DOHH2 (cell line): ENCODE measurements at regions not wholly inside any gene's neighbourhood (a gene's known extent, or its start where the extent isn't known, plus 50 kb on each side); places are given as distances from the start of the nearest gene placed in this dataset.

Experiments
- H3F3A ChIP-seq: fragments of 200-600 bp; sonication (generic), shearing (Covaris generic); 2 replicates; pipeline ENCODE4 v1.6.0; 2016; ENCODE audit warnings: antibody characterized with exemption, mild to moderate bottlenecking; ENCODE audit not compliant: control insufficient read depth, insufficient read depth
- H3K27ac ChIP-seq: fragments of 200-600 bp; sonication (generic); 2 replicates; pipeline ENCODE4 v1.5.1; 2014; ENCODE audit warnings: low read depth, mild to moderate bottlenecking, low read length, moderate library complexity
- H3K27me3 ChIP-seq: fragments of 200-600 bp; sonication (generic); 2 replicates; pipeline ENCODE4 v1.6.1; 2014; ENCODE audit warnings: mild to moderate bottlenecking, low read length, mixed read lengths; ENCODE audit not compliant: control insufficient read depth
- H3K36me3 ChIP-seq: fragments of 200-600 bp; sonication (generic); 2 replicates; pipeline ENCODE4 v1.6.1; 2014; ENCODE audit warnings: mild to moderate bottlenecking, low read length, moderate library complexity, mixed read lengths; ENCODE audit not compliant: control insufficient read depth
- H3K4me1 ChIP-seq: fragments of 200-600 bp; sonication (generic); 2 replicates; pipeline ENCODE4 v1.6.1; 2014; ENCODE audit warnings: mild to moderate bottlenecking, low read length, mixed read lengths; ENCODE audit not compliant: control insufficient read depth
- H3K4me2 ChIP-seq: fragments of 200-600 bp; sonication (generic); 2 replicates; pipeline ENCODE4 v1.6.0; 2014; ENCODE audit warnings: mild to moderate bottlenecking, low read length, moderate library complexity
- H3K4me3 ChIP-seq: fragments of 200-600 bp; sonication (generic); 2 replicates; pipeline ENCODE4 v1.5.1; 2014; ENCODE audit warnings: mild to moderate bottlenecking, low read length, mixed read lengths
- H3K79me2 ChIP-seq: fragments of 200-600 bp; sonication (generic); 2 replicates; pipeline ENCODE4 v1.6.1; 2014; ENCODE audit warnings: mild to moderate bottlenecking, low read length, mixed read lengths; ENCODE audit not compliant: control insufficient read depth
- H3K9me2 ChIP-seq: fragments of 200-600 bp; sonication (generic); replicated peaks from 2 replicates; pipeline ENCODE4 v1.6.1; 2014; ENCODE audit warnings: mild to moderate bottlenecking, low read length, mixed read lengths; ENCODE audit not compliant: control insufficient read depth
- H3K9me3 ChIP-seq: fragments of 200-600 bp; sonication (generic); 2 replicates; pipeline ENCODE4 v1.6.1; 2014; ENCODE audit warnings: antibody characterized with exemption, low read length, mixed read lengths; ENCODE audit not compliant: control insufficient read depth, insufficient read depth
- H4K20me1 ChIP-seq: fragments of 200-600 bp; sonication (generic); 2 replicates; pipeline ENCODE4 v1.6.0; 2014; ENCODE audit warnings: low read depth, mild to moderate bottlenecking, antibody characterized with exemption, low read length, moderate library complexity; ENCODE audit not compliant: control insufficient read depth, insufficient read depth
- CTCF ChIP-seq: fragments of 200-600 bp; sonication (generic); IDR thresholded peaks from one replicate; pipeline ENCODE4 v1.5.1; 2014; ENCODE audit warnings: antibody characterized with exemption, mild to moderate bottlenecking, low read depth, low read length; ENCODE audit not compliant: poor library complexity, severe bottlenecking
- EZH2phosphoT487 ChIP-seq: fragments of 200-600 bp; sonication (generic); IDR thresholded peaks from 2 replicates; pipeline ENCODE4 v1.6.1; 2017; ENCODE audit warnings: borderline replicate concordance, mild to moderate bottlenecking, antibody characterized with exemption, low read length, moderate library complexity, mixed read lengths

- Histone ChIP-seq H3K4me2 (no peak overlapping the region), H3K9me2 (no peaks in the 10 kb centered on the region), H3K79me2 (no peaks in the 10 kb centered on the region), H3K4me3 (no peak overlapping the region), H3K27ac (no peak overlapping the region), H3K27me3 (no peaks in the 10 kb centered on the region), H4K20me1 (no peaks in the 10 kb centered on the region), H3F3A (no peaks in the 10 kb centered on the region), H3K4me1 (no peaks in the 10 kb centered on the region), H3K36me3 (no peaks in the 10 kb centered on the region), H3K9me3 (peaks cover 6% of the 10 kb centered on the region; the same call in 1 of the 2 replicates)
- TF ChIP-seq CTCF (no peak), EZH2phosphoT487 (no peak)
Measured at GRCh38 chr7:92231-92674, 100.1 kb upstream of the FAM20C start.

DNA sequence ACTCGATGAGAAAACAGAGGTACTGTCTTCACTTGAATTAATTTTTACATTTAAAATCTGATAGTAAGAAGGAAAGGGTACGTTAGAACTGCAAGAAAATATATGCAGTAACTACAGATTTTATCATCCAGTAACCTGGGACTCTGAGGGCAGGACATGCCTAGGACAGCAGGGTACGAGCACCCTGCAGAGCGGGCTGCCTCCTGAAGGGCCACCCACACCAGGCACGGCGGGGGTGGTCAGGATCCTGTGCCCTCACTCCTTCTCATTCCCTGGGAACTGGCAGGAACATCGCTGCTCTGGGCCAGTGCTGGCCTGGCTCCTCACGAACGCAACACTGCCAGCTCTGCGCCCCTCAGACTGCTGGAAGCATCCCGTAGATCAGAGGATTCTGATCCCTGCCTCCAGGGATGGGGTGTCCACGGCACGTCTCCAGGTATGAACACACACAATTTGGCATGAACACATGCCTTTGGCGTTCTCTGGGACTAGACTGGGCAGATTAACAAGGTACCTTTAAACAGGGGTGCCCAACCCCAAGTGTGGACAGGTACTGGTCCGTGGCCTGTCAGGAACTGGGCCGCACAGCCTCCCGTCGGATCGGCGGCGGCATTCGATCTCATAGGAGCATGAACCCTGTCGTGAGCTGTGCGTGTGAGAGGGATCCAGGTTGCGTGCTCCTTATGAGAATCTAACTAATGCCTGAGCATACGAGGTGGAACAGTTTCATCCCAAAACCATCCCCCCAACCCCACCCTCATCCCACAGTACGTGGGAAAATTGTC is 99.3 kb upstream of the FAM20C start:
- H3K4me3 ChIP-seq, result no peak overlapping the region
- peaks cover 6% of the 10 kb centered on the region; the same call in 1 of the 2 replicates for H3K9me3 ChIP-seq
- no peak overlapping the region for H3K27ac ChIP-seq
- H3K36me3 ChIP-seq, result no peaks in the 10 kb centered on the region
- no peaks in the 10 kb centered on the region for H3K9me2 ChIP-seq
- H4K20me1 ChIP-seq, result no peaks in the 10 kb centered on the region
- TF ChIP-seq EZH2phosphoT487 (no peak), CTCF (no peak)
- H3K4me2 ChIP-seq, result no peak overlapping the region
- H3K4me1 ChIP-seq, result no peaks in the 10 kb centered on the region
- no peaks in the 10 kb centered on the region for H3K27me3 ChIP-seq
- no peaks in the 10 kb centered on the region for H3F3A ChIP-seq
- H3K79me2 ChIP-seq, result no peaks in the 10 kb centered on the region

DNA sequence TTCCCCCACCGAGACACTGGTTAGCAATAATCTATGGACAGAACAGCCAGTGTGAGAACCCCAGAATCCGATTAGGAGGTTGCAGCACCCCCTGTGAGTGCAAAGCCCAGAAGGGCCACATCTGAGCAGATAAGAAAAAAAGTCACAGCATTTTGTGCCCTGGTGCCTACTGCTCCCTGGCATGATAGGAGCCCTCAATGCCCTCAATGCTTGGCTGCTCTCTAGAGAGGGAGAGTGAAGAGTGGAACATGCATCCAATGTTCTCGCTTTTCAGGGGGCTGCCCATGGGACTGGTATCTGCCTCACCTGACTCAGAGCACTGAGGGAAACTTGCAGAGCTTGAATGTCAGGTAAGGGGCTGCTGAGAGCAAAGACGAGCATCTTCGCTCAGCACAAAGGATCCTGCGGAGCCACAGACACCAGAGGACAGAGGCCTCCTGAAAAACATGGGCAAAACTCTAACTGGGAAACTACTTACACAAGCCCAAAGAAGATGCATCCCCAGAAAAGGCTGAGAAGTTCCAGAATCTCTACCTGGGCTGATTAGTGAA is 98.0 kb upstream of the FAM20C start:
- Histone ChIP-seq H3K9me2 (no peaks in the 10 kb centered on the region), H3K36me3 (no peaks in the 10 kb centered on the region), H3K4me3 (no peak overlapping the region), H3F3A (no peaks in the 10 kb centered on the region), H3K79me2 (no peaks in the 10 kb centered on the region), H3K27me3 (no peaks in the 10 kb centered on the region), H3K27ac (no peak overlapping the region), H4K20me1 (no peaks in the 10 kb centered on the region), H3K4me1 (no peaks in the 10 kb centered on the region), H3K4me2 (no peak overlapping the region), H3K9me3 (peaks cover 6% of the 10 kb centered on the region; the same call in 1 of the 2 replicates)
- TF ChIP-seq CTCF (no peak), EZH2phosphoT487 (no peak)
